ENCODE measurements at regions not wholly inside any gene's neighbourhood (a gene's known extent, or its start where the extent isn't known, plus 50 kb on each side); places are given as distances from the start of the nearest gene placed in this dataset.

DNA sequence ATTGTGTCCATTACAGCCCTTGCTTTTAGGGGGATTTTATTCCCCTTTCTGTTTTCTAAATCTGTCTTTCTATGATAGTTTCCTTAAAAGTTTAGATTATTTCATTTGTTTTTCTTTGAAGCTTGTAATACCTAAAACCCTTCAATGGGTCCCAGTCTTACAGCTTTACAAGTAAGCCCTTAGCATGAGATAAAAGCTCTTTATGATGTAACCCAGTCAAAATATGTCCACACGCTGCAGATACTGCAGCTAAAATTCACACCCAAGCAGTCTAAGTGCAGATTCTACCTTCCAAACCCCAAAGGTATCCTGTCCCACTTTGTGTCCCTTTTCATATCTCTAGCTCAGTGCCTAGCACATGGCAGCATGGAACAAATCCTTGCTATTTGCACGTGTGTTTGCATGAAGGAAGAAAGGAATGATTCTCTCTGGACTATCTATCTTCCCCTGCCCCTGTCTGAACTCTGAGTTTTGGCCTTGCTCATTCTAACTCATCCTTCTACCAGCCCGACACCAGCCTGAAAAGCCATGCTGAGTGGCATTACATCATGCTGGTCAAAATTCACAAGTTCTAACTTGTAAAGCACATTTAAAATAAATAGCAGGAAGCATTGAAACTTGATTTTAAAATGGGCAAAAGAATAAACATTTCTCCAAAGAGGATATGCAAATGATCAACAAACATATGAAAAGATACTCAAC lies 623.2 kb downstream of the IRS1 start:
- no peaks in the 10 kb centered on the region for H3K9me3 ChIP-seq (ENCODE audit: low read depth)
- H3K27me3 ChIP-seq, result no peaks in the 10 kb centered on the region
- no peaks in the 10 kb centered on the region for H3K36me3 ChIP-seq
- H3K4me1 ChIP-seq (ENCODE audit: low read depth), result no peaks in the 10 kb centered on the region
- TF ChIP-seq, protein P1, sequence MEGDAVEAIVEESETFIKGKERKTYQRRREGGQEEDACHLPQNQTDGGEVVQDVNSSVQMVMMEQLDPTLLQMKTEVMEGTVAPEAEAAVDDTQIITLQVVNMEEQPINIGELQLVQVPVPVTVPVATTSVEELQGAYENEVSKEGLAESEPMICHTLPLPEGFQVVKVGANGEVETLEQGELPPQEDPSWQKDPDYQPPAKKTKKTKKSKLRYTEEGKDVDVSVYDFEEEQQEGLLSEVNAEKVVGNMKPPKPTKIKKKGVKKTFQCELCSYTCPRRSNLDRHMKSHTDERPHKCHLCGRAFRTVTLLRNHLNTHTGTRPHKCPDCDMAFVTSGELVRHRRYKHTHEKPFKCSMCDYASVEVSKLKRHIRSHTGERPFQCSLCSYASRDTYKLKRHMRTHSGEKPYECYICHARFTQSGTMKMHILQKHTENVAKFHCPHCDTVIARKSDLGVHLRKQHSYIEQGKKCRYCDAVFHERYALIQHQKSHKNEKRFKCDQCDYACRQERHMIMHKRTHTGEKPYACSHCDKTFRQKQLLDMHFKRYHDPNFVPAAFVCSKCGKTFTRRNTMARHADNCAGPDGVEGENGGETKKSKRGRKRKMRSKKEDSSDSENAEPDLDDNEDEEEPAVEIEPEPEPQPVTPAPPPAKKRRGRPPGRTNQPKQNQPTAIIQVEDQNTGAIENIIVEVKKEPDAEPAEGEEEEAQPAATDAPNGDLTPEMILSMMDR (IDR thresholded peaks at IDR 0.05; ENCODE audit: low read depth, low read length), result no peak
- DNase-seq (ENCODE audit: low read depth in 1 of 2, low spot score in 1 of 2), result no peak
- H3K27ac ChIP-seq, result no peak overlapping the region
- H3K4me3 ChIP-seq, result no peak overlapping the region

- Histone ChIP-seq H3K36me3 (no peaks in the 10 kb centered on the region), H3K27ac (no peak overlapping the region), H3K4me1 (ENCODE audit: low read depth) (no peaks in the 10 kb centered on the region), H3K4me3 (no peak overlapping the region), H3K27me3 (no peaks in the 10 kb centered on the region), H3K9me3 (ENCODE audit: low read depth) (no peaks in the 10 kb centered on the region)
- DNase-seq (ENCODE audit: low read depth in 1 of 2, low spot score in 1 of 2), result no peak
- TF ChIP-seq, protein P1 (IDR thresholded peaks at IDR 0.05; ENCODE audit: low read depth, low read length), result no peak
Measured at GRCh38 chr2:226174390-226174789, 625.2 kb downstream of the IRS1 start.

- DNase-seq (ENCODE audit: low read depth in 1 of 2, low spot score in 1 of 2), result no peak
- H3K4me3 ChIP-seq, result no peak overlapping the region
- H3K27me3 ChIP-seq, result no peaks in the 10 kb centered on the region
- no peaks in the 10 kb centered on the region for H3K9me3 ChIP-seq (ENCODE audit: low read depth)
- no peak overlapping the region for H3K27ac ChIP-seq
- TF ChIP-seq, protein P1 (IDR thresholded peaks at IDR 0.05; ENCODE audit: low read depth, low read length), result no peak
- H3K36me3 ChIP-seq, result no peaks in the 10 kb centered on the region
- H3K4me1 ChIP-seq (ENCODE audit: low read depth), result no peaks in the 10 kb centered on the region
Measured at GRCh38 chr2:226172939-226173338, 626.7 kb downstream of the IRS1 start.

DNA sequence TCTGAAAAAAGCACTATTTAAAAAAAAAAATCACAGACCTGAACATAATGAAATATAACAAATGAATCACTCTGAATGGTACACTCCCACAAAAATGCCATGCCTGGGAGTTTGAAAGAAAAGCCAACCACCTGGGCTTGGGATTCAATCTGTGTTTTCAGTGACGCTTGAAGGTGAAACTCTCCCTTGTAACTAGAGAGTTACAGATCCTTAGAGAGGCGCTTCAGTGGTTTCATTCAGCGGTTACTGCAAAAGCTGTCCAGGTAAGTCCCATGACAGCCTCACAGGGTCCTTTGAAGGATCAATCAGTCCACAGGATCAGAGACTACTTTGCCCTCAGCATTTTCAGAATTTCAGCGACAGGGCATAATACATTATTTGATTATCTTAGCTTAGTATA lies 627.3 kb downstream of the IRS1 start:
- Histone ChIP-seq H3K27ac (no peak overlapping the region), H3K27me3 (no peaks in the 10 kb centered on the region), H3K9me3 (ENCODE audit: low read depth) (no peaks in the 10 kb centered on the region), H3K4me3 (no peak overlapping the region), H3K36me3 (no peaks in the 10 kb centered on the region), H3K4me1 (ENCODE audit: low read depth) (no peaks in the 10 kb centered on the region)
- TF ChIP-seq, protein P1 (IDR thresholded peaks at IDR 0.05; ENCODE audit: low read depth, low read length), result no peak
- no peak for DNase-seq (ENCODE audit: low read depth in 1 of 2, low spot score in 1 of 2)

DNA sequence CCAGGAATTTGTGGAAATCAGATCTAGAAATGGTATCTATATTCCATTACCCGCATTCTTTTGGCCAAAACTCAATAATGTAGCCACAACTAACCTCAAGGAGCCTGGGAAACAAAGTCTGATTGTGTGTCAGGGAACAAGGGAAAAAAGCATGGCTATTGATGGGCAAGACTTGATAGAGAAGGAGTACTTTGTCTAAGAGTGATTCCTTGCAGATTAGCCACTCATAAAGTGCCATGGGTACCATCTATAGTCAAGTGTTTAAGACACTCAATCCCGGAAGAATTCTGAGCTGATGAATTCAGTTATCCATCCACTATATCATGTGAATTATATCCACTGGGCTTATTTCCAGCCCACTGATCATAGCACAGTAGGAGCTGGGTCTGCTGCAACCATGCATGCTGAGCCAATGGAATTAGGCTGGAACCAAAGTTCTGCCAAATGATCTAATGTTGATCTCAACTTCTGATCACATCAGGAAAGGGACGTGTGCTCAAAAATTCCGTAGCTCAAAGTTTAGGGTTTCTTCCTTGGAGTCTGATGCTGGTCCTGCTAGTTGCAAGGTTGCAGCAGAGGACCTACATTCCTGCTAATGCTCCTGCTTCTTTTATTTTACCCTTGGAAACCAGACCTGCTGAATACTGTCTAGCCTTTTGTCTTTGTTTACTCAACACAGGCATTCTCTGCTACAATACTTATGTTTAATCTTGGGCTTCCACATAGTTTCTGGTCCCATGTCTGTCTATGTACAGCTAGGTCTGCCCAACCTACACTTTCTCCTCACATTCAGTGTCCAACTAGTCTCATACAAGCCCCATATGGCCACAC lies 629.7 kb downstream of the IRS1 start:
- DNase-seq (ENCODE audit: low read depth in 1 of 2, low spot score in 1 of 2), result no peak
- no peaks in the 10 kb centered on the region for H3K27me3 ChIP-seq
- H3K9me3 ChIP-seq (ENCODE audit: low read depth), result no peaks in the 10 kb centered on the region
- TF ChIP-seq, protein P1 (IDR thresholded peaks at IDR 0.05; ENCODE audit: low read depth, low read length), result no peak
- H3K4me3 ChIP-seq, result no peak overlapping the region
- no peaks in the 10 kb centered on the region for H3K36me3 ChIP-seq
- H3K4me1 ChIP-seq (ENCODE audit: low read depth), result no peaks in the 10 kb centered on the region
- no peak overlapping the region for H3K27ac ChIP-seq

Data from cardiac muscle cell (in vitro differentiated cells and primary cell).